Activated T-cell treated with anti-CD3 and anti-CD28 coated beads, Interleukin-2, amount 50 U/mL, for 4 hours (primary cell): ENCODE measurements at regions not wholly inside any gene's neighbourhood (a gene's known extent, or its start where the extent isn't known, plus 50 kb on each side); places are given as distances from the start of the nearest gene placed in this dataset.

Source experiments
- ATAC-seq, 2 donors: fragments of 200-7000 bp; cut with Tn5 transposase; one replicate each; pipeline ENCODE4 v1.10.0; 2021
- DNase-seq: peaks from one replicate; pipeline ENCODE4 v3.0.0-alpha.2; 2020
- H3K27me3 Mint-ChIP-seq: one replicate; pipeline ENCODE4 v1.8.0; 2021; ENCODE audit warnings: low read depth, mixed read lengths
- H3K36me3 Mint-ChIP-seq: one replicate; pipeline ENCODE4 v1.8.0; 2022; ENCODE audit warnings: mixed read lengths; ENCODE audit not compliant: insufficient read depth
- H3K4me1 Mint-ChIP-seq: one replicate; pipeline ENCODE4 v1.8.0; 2021; ENCODE audit warnings: low read depth, mixed read lengths
- H3K4me3 Mint-ChIP-seq: one replicate; pipeline ENCODE4 v1.8.0; 2021; ENCODE audit warnings: mild to moderate bottlenecking, moderate library complexity, mixed read lengths
- H3K9me3 Mint-ChIP-seq: one replicate; pipeline ENCODE4 v1.8.0; 2021; ENCODE audit warnings: mixed read lengths

- peak; percentile 35 to 48 for ATAC-seq
- H3K4me3 Mint-ChIP-seq, result no peak overlapping the region
- H3K36me3 Mint-ChIP-seq, result no peaks in the 10 kb centered on the region
- peaks cover 8% of the 10 kb centered on the region for H3K27me3 Mint-ChIP-seq
- peaks cover 20% of the 10 kb centered on the region for H3K4me1 Mint-ChIP-seq
- DNase-seq, result no peak
- H3K9me3 Mint-ChIP-seq, result no peaks in the 10 kb centered on the region
Measured at GRCh38 chr12:94074980-94075629, 73.3 kb upstream of the PLXNC1 start.

- Mint-ChIP-seq H3K36me3 (no peaks in the 10 kb centered on the region), H3K9me3 (no peaks in the 10 kb centered on the region), H3K4me3 (no peak overlapping the region), H3K4me1 (peaks cover 12% of the 10 kb centered on the region), H3K27me3 (peaks cover 8% of the 10 kb centered on the region)
- ATAC-seq (no peak), DNase-seq (no peak)
Measured at GRCh38 chr12:94077209-94077608, 71.2 kb upstream of the PLXNC1 start.

DNA sequence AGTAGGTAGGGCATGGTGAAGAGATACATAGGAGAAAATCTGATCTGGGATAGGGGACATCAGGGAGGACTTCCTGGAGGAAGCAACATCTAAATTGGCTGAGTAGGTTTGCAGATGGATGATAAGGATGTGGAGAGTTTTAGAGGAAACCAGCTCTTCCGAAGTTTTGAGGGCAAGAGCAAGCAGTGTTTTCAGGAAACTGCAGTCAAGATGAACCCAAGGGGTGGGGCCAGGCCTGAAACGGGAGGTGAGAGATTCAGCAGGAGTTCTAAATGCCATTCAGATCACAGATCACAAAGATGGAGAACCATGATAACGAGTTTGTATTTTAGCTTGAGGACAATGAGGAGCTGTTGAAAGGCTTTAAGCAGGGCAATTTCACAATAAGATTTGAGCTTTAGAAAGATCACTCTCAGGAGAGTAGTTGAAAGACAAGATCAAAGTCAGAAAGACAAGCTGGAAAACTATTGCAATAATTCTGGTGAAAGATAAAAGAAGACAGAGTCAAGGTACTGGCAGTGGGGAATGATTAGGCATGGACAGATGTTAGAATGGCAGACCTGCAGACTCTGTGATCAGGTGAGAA is 70.1 kb upstream of the PLXNC1 start:
- ATAC-seq (no peak), DNase-seq (no peak)
- Mint-ChIP-seq H3K4me1 (peaks cover 12% of the 10 kb centered on the region), H3K36me3 (no peaks in the 10 kb centered on the region), H3K27me3 (peaks cover 8% of the 10 kb centered on the region), H3K9me3 (peaks cover under 1% of the 10 kb centered on the region), H3K4me3 (no peak overlapping the region)

GRCh38 chr12:94078736-94079509 is 69.5 kb upstream of the PLXNC1 start:
- ATAC-seq (no peak), DNase-seq (no peak)
- H3K27me3 Mint-ChIP-seq, result peaks cover 8% of the 10 kb centered on the region
- peaks cover 12% of the 10 kb centered on the region for H3K4me1 Mint-ChIP-seq
- H3K36me3 Mint-ChIP-seq, result no peaks in the 10 kb centered on the region
- peaks cover 7% of the 10 kb centered on the region for H3K9me3 Mint-ChIP-seq
- H3K4me3 Mint-ChIP-seq, result no peak overlapping the region

DNA sequence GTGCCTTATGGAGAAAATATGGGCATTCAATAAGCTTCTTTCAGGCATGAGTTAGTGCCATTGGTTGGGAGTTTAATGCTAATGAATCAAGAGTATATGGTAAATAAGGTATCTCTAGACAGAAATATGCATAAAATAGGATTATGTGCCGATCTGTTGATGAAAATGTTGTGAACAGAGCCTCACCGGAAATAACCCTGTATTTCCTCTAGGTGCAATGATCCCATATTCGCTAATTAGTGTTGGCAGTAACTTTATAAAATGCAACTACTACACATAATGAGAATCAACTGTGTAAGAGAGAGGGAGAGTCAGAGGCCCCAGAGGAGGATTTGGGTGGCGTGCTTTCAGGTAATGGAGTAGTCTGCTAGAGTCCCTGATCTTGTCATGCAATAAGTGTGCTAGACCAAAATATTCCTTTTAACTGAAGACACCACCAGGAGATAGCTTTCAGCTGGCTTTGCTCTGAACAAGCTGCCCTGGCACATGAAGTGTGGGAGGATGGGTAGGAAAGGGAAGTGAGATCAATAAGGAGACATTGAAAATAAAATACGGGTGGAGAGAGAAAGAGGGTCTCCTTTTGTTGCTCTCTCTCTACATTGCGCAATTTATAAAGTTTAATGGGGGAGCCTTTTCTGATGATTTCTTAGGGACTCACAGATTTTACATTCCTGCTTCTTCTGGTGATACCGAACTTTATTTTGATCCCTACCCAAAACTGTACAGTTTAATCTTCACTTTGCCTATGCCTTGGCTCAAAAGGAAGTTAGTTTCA is 68.6 kb upstream of the PLXNC1 start:
- no peak for ATAC-seq
- H3K4me1 Mint-ChIP-seq, result peaks cover 12% of the 10 kb centered on the region
- H3K9me3 Mint-ChIP-seq, result peaks cover 8% of the 10 kb centered on the region
- DNase-seq, result no peak
- H3K36me3 Mint-ChIP-seq, result no peaks in the 10 kb centered on the region
- peaks cover 8% of the 10 kb centered on the region for H3K27me3 Mint-ChIP-seq
- no peak overlapping the region for H3K4me3 Mint-ChIP-seq

GRCh38 chr12:94080341-94081009 is 67.9 kb upstream of the PLXNC1 start:
- Mint-ChIP-seq H3K9me3 (peaks cover 8% of the 10 kb centered on the region), H3K4me3 (no peak overlapping the region), H3K4me1 (peaks cover 9% of the 10 kb centered on the region), H3K36me3 (no peaks in the 10 kb centered on the region), H3K27me3 (peaks cover 7% of the 10 kb centered on the region)
- no peak for ATAC-seq
- no peak for DNase-seq

DNA sequence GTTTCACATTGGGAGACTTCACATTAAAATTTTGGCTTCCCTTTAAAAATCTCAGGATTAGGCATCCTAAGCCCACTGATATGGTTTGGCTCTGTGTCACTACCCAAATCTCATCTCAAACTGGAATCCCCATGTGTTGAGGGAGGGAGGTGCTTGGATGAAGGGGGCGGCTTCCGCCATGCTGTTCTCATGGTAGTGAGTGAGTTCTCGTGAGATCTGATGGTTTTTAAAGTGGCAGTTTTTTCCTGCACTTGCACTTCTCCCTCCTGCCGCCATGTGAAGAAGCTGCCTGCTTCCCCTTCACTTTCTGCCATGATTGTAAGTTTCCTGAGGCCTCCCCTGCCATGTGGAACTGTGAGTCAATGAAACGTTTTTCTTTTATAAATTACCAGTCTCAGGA is 65.7 kb upstream of the PLXNC1 start:
- H3K4me3 Mint-ChIP-seq, result no peak overlapping the region
- peaks cover 8% of the 10 kb centered on the region for H3K4me1 Mint-ChIP-seq
- ATAC-seq, result no peak
- H3K27me3 Mint-ChIP-seq, result peaks cover 5% of the 10 kb centered on the region
- no peak for DNase-seq
- H3K36me3 Mint-ChIP-seq, result no peaks in the 10 kb centered on the region
- H3K9me3 Mint-ChIP-seq, result peaks cover 8% of the 10 kb centered on the region

DNA sequence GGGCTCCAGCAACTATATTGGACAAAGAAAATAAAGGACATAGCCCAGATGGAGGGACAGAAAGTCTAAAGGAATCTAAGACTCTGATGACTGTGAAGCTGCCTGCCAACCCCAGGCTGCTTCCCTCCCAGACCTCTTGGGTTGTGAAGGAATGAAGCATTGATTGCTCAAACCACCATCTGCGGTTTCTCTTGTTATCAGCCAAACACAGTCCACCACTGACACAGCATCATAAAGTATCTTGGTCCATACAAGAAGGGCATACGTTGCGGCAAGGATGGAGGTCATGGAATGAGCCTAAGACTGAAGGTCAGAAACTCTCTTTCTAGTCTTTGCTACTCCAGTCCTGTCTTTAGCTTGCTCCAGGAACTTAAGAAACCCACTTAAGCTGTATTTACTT is 58.5 kb upstream of the PLXNC1 start:
- ATAC-seq (no peak), DNase-seq (no peak)
- Mint-ChIP-seq H3K4me3 (no peak overlapping the region), H3K4me1 (no peaks in the 10 kb centered on the region), H3K27me3 (no peaks in the 10 kb centered on the region), H3K9me3 (no peaks in the 10 kb centered on the region), H3K36me3 (no peaks in the 10 kb centered on the region)

DNA sequence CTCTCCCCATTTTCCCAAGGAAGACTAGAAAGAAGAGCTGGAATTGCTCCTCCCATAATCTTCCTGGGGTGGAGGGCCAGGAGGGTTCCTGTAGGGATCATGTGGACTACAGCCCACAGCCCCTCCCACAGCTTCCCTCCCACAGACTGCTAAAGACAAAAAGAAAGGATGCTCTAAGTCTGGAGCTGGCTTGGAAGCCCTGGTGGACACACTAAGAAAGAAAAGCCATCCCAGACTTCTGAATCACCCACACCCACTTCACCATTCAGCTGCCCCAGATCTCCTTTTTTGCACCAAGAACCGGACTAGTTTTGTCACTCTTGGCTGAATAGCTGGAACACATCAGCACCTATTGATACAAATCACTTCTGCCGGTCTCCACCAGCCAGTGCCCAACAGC is 56.8 kb upstream of the PLXNC1 start:
- no peaks in the 10 kb centered on the region for H3K36me3 Mint-ChIP-seq
- ATAC-seq, result no peak
- DNase-seq, result no peak
- H3K27me3 Mint-ChIP-seq, result no peaks in the 10 kb centered on the region
- H3K4me1 Mint-ChIP-seq, result no peaks in the 10 kb centered on the region
- H3K4me3 Mint-ChIP-seq, result no peak overlapping the region
- H3K9me3 Mint-ChIP-seq, result no peaks in the 10 kb centered on the region

- peaks cover 2% of the 10 kb centered on the region for H3K27me3 Mint-ChIP-seq
- H3K4me3 Mint-ChIP-seq, result no peak overlapping the region
- H3K9me3 Mint-ChIP-seq, result no peaks in the 10 kb centered on the region
- DNase-seq (no peak), ATAC-seq (no peak)
- no peaks in the 10 kb centered on the region for H3K4me1 Mint-ChIP-seq
- no peaks in the 10 kb centered on the region for H3K36me3 Mint-ChIP-seq
Measured at GRCh38 chr12:94092516-94093241, 55.7 kb upstream of the PLXNC1 start.

GRCh38 chr12:94094700-94095099 is 53.7 kb upstream of the PLXNC1 start:
- no peaks in the 10 kb centered on the region for H3K36me3 Mint-ChIP-seq
- peaks cover 2% of the 10 kb centered on the region for H3K4me1 Mint-ChIP-seq
- DNase-seq, result no peak
- H3K9me3 Mint-ChIP-seq, result no peaks in the 10 kb centered on the region
- H3K27me3 Mint-ChIP-seq, result peaks cover 10% of the 10 kb centered on the region
- no peak overlapping the region for H3K4me3 Mint-ChIP-seq
- ATAC-seq, result no peak

DNA sequence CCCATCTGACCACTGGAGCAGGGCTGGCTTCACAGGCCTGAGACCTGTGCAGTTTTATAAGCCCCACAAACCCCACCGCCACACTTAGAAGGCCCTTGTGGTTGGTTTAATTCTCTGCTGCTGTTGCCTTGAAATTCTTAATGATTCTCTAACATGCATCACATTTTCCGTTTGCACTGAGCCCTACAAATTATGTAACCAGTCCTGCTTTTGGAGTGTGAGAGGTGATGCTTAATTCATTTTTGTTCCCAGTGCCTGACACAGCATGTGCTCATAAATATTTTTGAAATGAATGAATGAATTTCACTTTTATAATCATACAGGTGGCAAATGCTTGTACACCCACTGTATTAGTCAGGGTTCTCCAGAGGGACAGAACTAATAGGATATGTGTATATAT is 52.8 kb upstream of the PLXNC1 start:
- no peak for ATAC-seq
- H3K4me3 Mint-ChIP-seq, result no peak overlapping the region
- H3K4me1 Mint-ChIP-seq, result peaks cover 9% of the 10 kb centered on the region
- H3K36me3 Mint-ChIP-seq, result no peaks in the 10 kb centered on the region
- H3K27me3 Mint-ChIP-seq, result peaks cover 15% of the 10 kb centered on the region
- H3K9me3 Mint-ChIP-seq, result no peaks in the 10 kb centered on the region
- DNase-seq, result no peak

DNA sequence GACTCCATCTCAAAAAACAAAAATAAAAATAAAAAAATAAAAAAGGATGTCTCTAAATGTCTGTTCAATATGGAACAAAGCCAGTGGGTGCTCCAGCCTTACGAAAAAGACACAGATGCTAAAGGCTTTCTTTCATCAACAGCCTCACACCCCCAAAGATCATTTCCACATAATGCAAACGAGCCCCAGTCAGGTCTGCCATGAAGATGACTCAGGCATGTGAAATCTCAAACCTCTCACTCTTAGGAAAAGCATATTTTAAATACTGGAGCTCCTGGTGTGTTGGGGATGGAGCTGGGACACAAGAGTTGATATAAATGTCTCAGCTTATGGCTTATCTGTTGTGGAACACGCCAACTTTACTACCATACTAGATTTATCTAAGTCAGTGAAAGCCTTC is 49.9 kb upstream of the PLXNC1 start:
- Mint-ChIP-seq H3K27me3 (peaks cover 15% of the 10 kb centered on the region), H3K4me3 (no peak overlapping the region), H3K4me1 (peaks cover 18% of the 10 kb centered on the region), H3K9me3 (no peaks in the 10 kb centered on the region), H3K36me3 (no peaks in the 10 kb centered on the region)
- DNase-seq (no peak), ATAC-seq (no peak)
